WTC11 (cell line): ENCODE measurements at regions not wholly inside any gene's neighbourhood (a gene's known extent, or its start where the extent isn't known, plus 50 kb on each side); places are given as distances from the start of the nearest gene placed in this dataset.

Experiments
- ATAC-seq: fragments of 200-7000 bp; cut with Tn5 transposase; 2 replicates; pipeline ENCODE4 v1.10.0; 2021; ENCODE audit warnings: mild to moderate bottlenecking, moderate library complexity
- CTCF ChIA-PET: fragments of 300-600 bp; sonication (Branson Sonifier 250); formaldehyde crosslinking; loops from one replicate; lab custom pipeline; 2021; ENCODE audit warnings: antibody characterized with exemption; lab: Charles Lee
- POLR2A ChIA-PET: fragments of 350-600 bp; sonication (Branson Sonifier 250); formaldehyde crosslinking; loops from one replicate; lab custom pipeline; 2021; ENCODE audit warnings: antibody characterized with exemption; lab: Charles Lee
- DNase-seq: peaks from one replicate; pipeline ENCODE4 v3.0.0; 2021; ENCODE audit warnings: low spot score
- H3K27ac Mint-ChIP-seq: 2 replicates; pipeline ENCODE4 v1.8.0; 2021; ENCODE audit warnings: mixed read lengths
- H3K27me3 Mint-ChIP-seq: 2 replicates; pipeline ENCODE4 v1.8.0; 2021; ENCODE audit warnings: low read depth, mild to moderate bottlenecking, moderate library complexity, mixed read lengths
- H3K36me3 Mint-ChIP-seq: 2 replicates; pipeline ENCODE4 v1.8.0; 2021; ENCODE audit warnings: mixed read lengths
- H3K4me1 Mint-ChIP-seq: 2 replicates; pipeline ENCODE4 v1.8.0; 2022; ENCODE audit warnings: mixed read lengths
- H3K4me3 Mint-ChIP-seq: 2 replicates; pipeline ENCODE4 v1.8.0; 2021; ENCODE audit warnings: mild to moderate bottlenecking, moderate library complexity, mixed read lengths
- H3K9me3 Mint-ChIP-seq: 2 replicates; pipeline ENCODE4 v1.8.0; 2021; ENCODE audit warnings: mixed read lengths
- ARID4B ChIP-seq: sonication (generic); formaldehyde crosslinking; IDR thresholded peaks from 2 replicates; pipeline ENCODE4 v1.8.0; 2023; ENCODE audit warnings: missing genetic modification reagents, mild to moderate bottlenecking, borderline replicate concordance
- CREB1 ChIP-seq: sonication (generic); formaldehyde crosslinking; IDR thresholded peaks from 2 replicates; pipeline ENCODE4 v1.8.0; 2023; ENCODE audit warnings: mild to moderate bottlenecking, missing genetic modification reagents
- CREM ChIP-seq: sonication (generic); formaldehyde crosslinking; IDR thresholded peaks from 2 replicates; pipeline ENCODE4 v1.8.1; 2022; ENCODE audit warnings: mild to moderate bottlenecking, missing genetic modification reagents, moderate library complexity
- CTCF ChIP-seq: fragments of 200-600 bp; IDR thresholded peaks from 2 replicates; pipeline ENCODE4 v1.8.0; 2022; ENCODE audit warnings: antibody characterized with exemption
- E2F4 ChIP-seq: sonication (generic); formaldehyde crosslinking; IDR thresholded peaks from 2 replicates; pipeline ENCODE4 v1.8.1; 2022; ENCODE audit warnings: low read depth, mild to moderate bottlenecking, moderate library complexity, missing genetic modification reagents, borderline replicate concordance
- ETV6 ChIP-seq: sonication (generic); formaldehyde crosslinking; IDR thresholded peaks from 2 replicates; pipeline ENCODE4 v1.8.1; 2022; ENCODE audit warnings: mild to moderate bottlenecking, missing genetic modification reagents
- GABPB1 ChIP-seq: sonication (generic); formaldehyde crosslinking; IDR thresholded peaks from 2 replicates; pipeline ENCODE4 v1.8.1; 2023; ENCODE audit warnings: mild to moderate bottlenecking, missing genetic modification reagents
- GRHL2 ChIP-seq: fragments of 250-450 bp; sonication (Bioruptor Pico); IDR thresholded peaks from 2 replicates; pipeline ENCODE4 v1.8.0; 2022; ENCODE audit warnings: mild to moderate bottlenecking, moderate library complexity; ENCODE audit not compliant: insufficient replicate concordance, severe bottlenecking
- HMGXB4 ChIP-seq: sonication (generic); formaldehyde crosslinking; IDR thresholded peaks from 2 replicates; pipeline ENCODE4 v1.8.1; 2023; ENCODE audit warnings: mild to moderate bottlenecking, moderate library complexity, missing genetic modification reagents
- NFATC4 ChIP-seq: fragments of 250-450 bp; sonication (Bioruptor Pico); IDR thresholded peaks from 2 replicates; pipeline ENCODE4 v1.9.0; 2021; ENCODE audit warnings: mild to moderate bottlenecking
- NR2C2 ChIP-seq: sonication (generic); formaldehyde crosslinking; IDR thresholded peaks from 2 replicates; pipeline ENCODE4 v1.8.0; 2022; ENCODE audit warnings: mild to moderate bottlenecking, missing genetic modification reagents
- PREB ChIP-seq: sonication (generic); formaldehyde crosslinking; IDR thresholded peaks from 2 replicates; pipeline ENCODE4 v1.8.1; 2022; ENCODE audit warnings: mild to moderate bottlenecking, missing genetic modification reagents, moderate library complexity, borderline replicate concordance
- TCF7 ChIP-seq: sonication (generic); formaldehyde crosslinking; IDR thresholded peaks from 2 replicates; pipeline ENCODE4 v1.8.0; 2022; ENCODE audit warnings: mild to moderate bottlenecking, low read depth, missing genetic modification reagents, moderate library complexity
- TEAD1 ChIP-seq: sonication (generic); formaldehyde crosslinking; IDR thresholded peaks from 2 replicates; pipeline ENCODE4 v1.8.0; 2022; ENCODE audit warnings: mild to moderate bottlenecking, missing genetic modification reagents
- ZBTB21 ChIP-seq: sonication (generic); formaldehyde crosslinking; IDR thresholded peaks from 2 replicates; pipeline ENCODE4 v1.8.1; 2023; ENCODE audit warnings: mild to moderate bottlenecking, missing genetic modification reagents, borderline replicate concordance
- ZNF317 ChIP-seq: sonication (generic); formaldehyde crosslinking; IDR thresholded peaks from 2 replicates; pipeline ENCODE4 v1.8.1; 2023; ENCODE audit warnings: low read depth, mild to moderate bottlenecking, moderate library complexity, missing genetic modification reagents, borderline replicate concordance
- ZNF671 ChIP-seq: fragments of 250-450 bp; sonication (Bioruptor Pico); IDR thresholded peaks from 2 replicates; pipeline ENCODE4 v1.8.0; 2021; ENCODE audit warnings: mild to moderate bottlenecking
- ZSCAN18 ChIP-seq: fragments of 250-450 bp; sonication (Bioruptor Pico); IDR thresholded peaks from 2 replicates; pipeline ENCODE4 v2.1.2; 2022; ENCODE audit warnings: mild to moderate bottlenecking, moderate library complexity

- TF ChIP-seq ETV6, result no peak
- TF ChIP-seq CREB1 (CRISPR knock-in tag), result no peak
Measured at GRCh38 chr10:8318956-8319355, 264.5 kb downstream of the GATA3 start (continued).

GRCh38 chr10:8319704-8320103, 265.2 kb downstream of the GATA3 start:
- no peaks in the 10 kb centered on the region for H3K36me3 Mint-ChIP-seq
- POLR2A ChIA-PET, result no interaction called here
- no peak for TF ChIP-seq ZNF671 (CRISPR knock-in tag)
- TF ChIP-seq ZNF317, result no peak
- TF ChIP-seq TCF7, result no peak
- no peak for TF ChIP-seq ZBTB21 (CRISPR knock-in tag)
- no peak for TF ChIP-seq CREM (CRISPR knock-in tag)
- TF ChIP-seq HMGXB4, result no peak
- no peak for TF ChIP-seq E2F4 (CRISPR knock-in tag)
- no peak for TF ChIP-seq NR2C2 (CRISPR knock-in tag)
- TF ChIP-seq TEAD1 (CRISPR knock-in tag), result no peak
- no peak for TF ChIP-seq ZSCAN18 (CRISPR knock-in tag)
- TF ChIP-seq GABPB1 (CRISPR knock-in tag), result no peak
- no peak for TF ChIP-seq GRHL2 (CRISPR knock-in tag)
- no peak for TF ChIP-seq ARID4B (CRISPR knock-in tag)
- TF ChIP-seq PREB (CRISPR knock-in tag), result no peak
- TF ChIP-seq NFATC4 (CRISPR knock-in tag), result no peak
- no peak for TF ChIP-seq CTCF
- TF ChIP-seq, all 79 proteins: peak for 0
- Mint-ChIP-seq H3K4me1 (no peaks in the 10 kb centered on the region), H3K27me3 (no peaks in the 10 kb centered on the region; the same call in 1 of the 2 replicates), H3K27ac (no peak overlapping the region), H3K9me3 (no peaks in the 10 kb centered on the region), H3K4me3 (no peak overlapping the region)
- ATAC-seq (no peak), DNase-seq (no peak)
- CTCF ChIA-PET, result no interaction called here
